ENCODE measurements at regions not wholly inside any gene's neighbourhood (a gene's known extent, or its start where the extent isn't known, plus 50 kb on each side); places are given as distances from the start of the nearest gene placed in this dataset.
A peak's percentile ranks its signal among the peaks of the same experiment; 100 is the strongest.
"Not testable (repeated sequence)": the region's sequence is repeated elsewhere in the genome, so short reads cannot be mapped to it uniquely, and the experiment has no call there.

DNA sequence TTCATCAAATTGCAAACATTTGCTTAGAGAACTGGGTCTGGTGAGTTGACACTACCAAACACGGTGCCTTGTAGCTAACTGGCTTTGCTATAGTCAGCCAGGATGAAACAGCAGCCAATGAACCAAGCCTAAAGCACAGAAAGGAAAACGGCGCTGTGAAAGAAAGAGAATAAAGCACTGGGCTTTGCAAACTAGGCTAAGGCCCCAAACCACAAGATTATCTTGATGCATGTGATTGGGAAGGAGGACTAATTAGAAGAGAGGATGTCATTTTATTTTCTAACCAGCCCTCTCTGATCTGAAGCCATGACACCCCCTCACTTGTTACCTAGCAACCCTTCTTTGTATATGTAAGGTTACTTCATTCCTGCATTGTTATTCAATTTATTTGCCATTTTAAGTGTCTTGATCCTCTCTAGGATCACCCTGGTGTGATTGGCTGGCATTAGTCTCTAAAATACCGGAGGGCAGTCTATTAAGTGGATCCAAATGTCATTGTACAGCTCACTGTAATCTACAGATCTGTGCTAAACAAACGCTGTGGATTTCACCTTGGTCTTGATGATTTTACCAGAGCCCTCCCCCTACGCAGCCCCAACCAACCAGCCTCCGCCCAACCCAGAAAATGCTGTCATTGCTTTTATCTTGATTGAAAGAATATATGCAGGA lies 395.4 kb upstream of the ACVR2A start:
- Mint-ChIP-seq H3K4me1 (peaks cover 6% of the 10 kb centered on the region), H3K36me3 (no peaks in the 10 kb centered on the region), H3K27ac (peak overlapping the region; percentile 52)

DNA sequence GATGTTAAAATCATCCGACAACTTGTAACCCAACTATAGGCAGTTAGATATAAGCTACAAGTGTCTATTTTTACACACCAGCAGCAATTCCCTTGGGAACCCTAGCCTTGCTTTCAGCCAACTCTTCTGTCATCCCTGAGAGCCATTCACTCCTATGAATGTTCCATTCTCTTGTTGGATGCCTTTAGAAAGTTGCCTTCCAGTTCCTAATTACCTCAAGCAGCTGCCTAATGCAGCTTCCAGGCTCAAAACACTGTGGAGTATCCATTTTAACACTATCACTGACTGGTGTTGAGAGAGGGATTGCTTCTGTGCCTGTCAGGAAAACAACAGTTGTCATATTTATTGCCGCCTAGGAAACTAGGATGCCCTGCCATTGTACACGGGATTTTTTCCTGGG lies 402.0 kb upstream of the ACVR2A start:
- no peak overlapping the region for H3K27ac Mint-ChIP-seq

More for the DNA sequence above, 395.4 kb upstream of the ACVR2A start:
- H3K9me3 Mint-ChIP-seq: no peaks in the 10 kb centered on the region
- no peak overlapping the region for H3K4me3 Mint-ChIP-seq
- H3K27me3 Mint-ChIP-seq: no peaks in the 10 kb centered on the region

DNA sequence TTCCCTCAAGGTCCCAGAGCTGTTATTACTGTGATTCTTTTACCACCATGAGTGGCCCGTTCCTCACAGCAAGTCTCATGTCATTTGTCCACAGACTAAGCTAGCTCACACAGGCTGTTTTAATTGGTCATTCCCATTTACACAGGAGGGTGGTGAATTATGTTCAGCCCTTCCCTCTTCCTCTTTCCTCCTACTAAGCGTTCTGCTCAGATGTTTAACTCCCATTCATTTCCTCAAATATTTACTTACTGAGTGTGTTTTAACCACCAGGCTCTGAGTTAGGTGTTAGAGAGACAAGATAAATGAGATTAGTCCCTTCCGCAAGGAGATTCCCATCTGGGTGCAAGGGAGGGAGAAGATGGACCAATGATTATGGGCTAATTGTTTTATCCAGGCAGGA lies 403.6 kb upstream of the ACVR2A start:
- H3K36me3 Mint-ChIP-seq: no peaks in the 10 kb centered on the region
- H3K4me3 Mint-ChIP-seq: no peak overlapping the region
- no peak overlapping the region for H3K27ac Mint-ChIP-seq
- H3K4me1 Mint-ChIP-seq: no peaks in the 10 kb centered on the region
- H3K27me3 Mint-ChIP-seq: no peaks in the 10 kb centered on the region
- no peaks in the 10 kb centered on the region for H3K9me3 Mint-ChIP-seq

More for the DNA sequence above, 402.0 kb upstream of the ACVR2A start:
- no peaks in the 10 kb centered on the region for H3K27me3 Mint-ChIP-seq
- no peak overlapping the region for H3K4me3 Mint-ChIP-seq
- no peaks in the 10 kb centered on the region for H3K9me3 Mint-ChIP-seq
- no peaks in the 10 kb centered on the region for H3K4me1 Mint-ChIP-seq
- H3K36me3 Mint-ChIP-seq: no peaks in the 10 kb centered on the region

DNA sequence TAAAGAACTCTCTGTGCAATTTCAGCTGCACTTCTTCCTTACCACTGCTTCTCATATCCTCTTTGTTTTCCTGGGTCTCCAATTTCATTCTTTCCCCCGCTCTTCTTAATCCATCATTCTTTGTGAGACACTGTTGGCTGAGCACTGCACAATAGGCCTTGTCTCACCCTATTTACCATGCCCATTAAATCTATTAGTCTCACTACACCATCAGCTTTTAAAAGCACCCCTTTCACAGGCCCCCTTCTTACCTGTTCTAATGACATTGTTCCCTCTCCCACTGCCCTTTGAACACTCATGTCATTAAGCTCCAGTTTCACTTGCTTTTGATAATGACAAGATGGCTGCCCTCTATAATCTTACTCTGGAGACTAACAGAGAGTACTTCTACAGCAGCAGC lies 404.1 kb upstream of the ACVR2A start:
- H3K27ac Mint-ChIP-seq: no peak overlapping the region
- H3K9me3 Mint-ChIP-seq: no peaks in the 10 kb centered on the region
- H3K4me3 Mint-ChIP-seq: no peak overlapping the region
- H3K27me3 Mint-ChIP-seq: no peaks in the 10 kb centered on the region
- H3K36me3 Mint-ChIP-seq: no peaks in the 10 kb centered on the region
- no peaks in the 10 kb centered on the region for H3K4me1 Mint-ChIP-seq

DNA sequence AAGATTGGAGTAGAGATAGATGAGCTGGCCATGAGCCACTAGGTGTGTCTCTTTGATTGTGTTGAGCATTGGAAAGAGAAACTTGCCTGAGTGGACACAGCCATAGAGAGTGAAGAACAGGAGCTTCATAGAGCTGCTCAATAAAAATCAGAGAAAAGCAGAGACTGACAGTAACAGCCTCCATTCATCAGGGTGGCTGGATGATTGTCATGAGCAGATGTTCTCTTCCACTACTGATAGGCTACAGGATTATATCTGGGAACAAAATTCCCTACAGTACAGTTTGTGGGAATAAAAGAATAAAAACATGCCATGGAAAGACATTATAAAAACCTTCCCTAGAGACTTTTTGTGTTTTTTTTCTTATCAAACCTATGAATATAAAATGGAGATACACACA lies 404.8 kb upstream of the ACVR2A start:
- H3K27ac Mint-ChIP-seq: no peak overlapping the region

DNA sequence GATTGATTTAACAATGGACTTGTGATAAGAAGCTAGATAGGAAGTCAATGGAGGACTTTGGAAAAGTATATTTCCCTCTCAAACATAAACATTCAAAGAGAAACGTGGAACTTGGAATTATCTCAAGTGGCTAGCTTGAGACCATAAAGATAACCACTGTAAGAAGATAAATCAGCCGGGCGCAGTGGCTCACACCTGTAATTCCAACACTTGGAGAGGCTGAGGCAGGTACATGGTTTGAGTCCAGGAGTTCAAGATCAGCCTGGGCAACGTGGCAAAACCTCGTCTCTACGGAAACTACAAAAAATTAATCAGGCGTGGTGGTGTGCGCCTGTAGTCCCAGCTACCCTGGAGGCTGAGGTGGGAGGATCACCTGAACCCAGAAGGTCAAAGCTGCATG lies 405.9 kb upstream of the ACVR2A start:
- Mint-ChIP-seq H3K27me3 (no peaks in the 10 kb centered on the region), H3K9me3 (no peaks in the 10 kb centered on the region), H3K4me3 (no peak overlapping the region), H3K27ac (no peak overlapping the region), H3K36me3 (no peaks in the 10 kb centered on the region), H3K4me1 (no peaks in the 10 kb centered on the region)

More for the DNA sequence above, 404.8 kb upstream of the ACVR2A start:
- no peaks in the 10 kb centered on the region for H3K36me3 Mint-ChIP-seq
- H3K4me3 Mint-ChIP-seq: no peak overlapping the region
- no peaks in the 10 kb centered on the region for H3K9me3 Mint-ChIP-seq
- no peaks in the 10 kb centered on the region for H3K4me1 Mint-ChIP-seq
- H3K27me3 Mint-ChIP-seq: no peaks in the 10 kb centered on the region

DNA sequence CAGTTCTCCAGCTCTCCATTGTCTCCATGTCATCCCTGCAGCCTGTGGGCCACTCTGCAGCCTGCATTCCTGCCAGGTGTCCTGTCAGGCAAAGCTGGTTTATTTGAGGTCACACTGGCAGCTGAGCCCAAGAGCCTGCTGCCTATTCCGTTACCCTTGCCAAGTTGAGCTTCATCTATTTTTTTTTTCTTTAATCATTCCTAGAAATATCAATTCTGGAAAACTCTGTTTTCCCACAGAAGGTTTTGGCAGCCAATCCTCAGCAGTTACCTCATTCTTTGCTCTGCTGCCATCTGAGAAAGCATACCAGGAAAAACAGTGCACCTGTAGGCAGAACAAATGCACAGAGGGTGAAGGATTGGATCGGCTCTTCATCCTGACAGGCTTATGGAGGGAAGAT lies 411.0 kb upstream of the ACVR2A start:
- Mint-ChIP-seq H3K4me3 (no peak overlapping the region), H3K27me3 (no peaks in the 10 kb centered on the region), H3K9me3 (no peaks in the 10 kb centered on the region), H3K36me3 (no peaks in the 10 kb centered on the region), H3K27ac (no peak overlapping the region), H3K4me1 (no peaks in the 10 kb centered on the region)

DNA sequence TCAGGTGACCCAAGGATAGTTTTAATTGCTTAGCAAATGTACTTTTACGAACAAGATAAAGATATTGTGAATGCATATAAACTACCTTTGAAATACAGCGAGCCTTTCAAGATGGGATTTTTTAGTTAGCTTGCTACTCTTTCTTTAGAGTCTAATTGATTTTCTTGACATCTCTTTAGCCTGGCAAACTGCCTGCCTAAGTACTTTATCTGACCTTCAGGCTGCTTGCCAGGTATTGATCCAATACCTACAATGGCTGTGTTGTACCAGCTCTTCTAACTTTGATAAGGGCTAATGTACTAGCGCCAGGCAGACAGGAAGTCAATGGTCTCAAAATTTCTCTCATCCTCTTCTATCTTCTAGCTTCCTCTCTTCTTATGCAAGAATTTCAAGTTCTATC lies 414.4 kb upstream of the ACVR2A start:
- Mint-ChIP-seq H3K9me3 (no peaks in the 10 kb centered on the region), H3K27ac (no peak overlapping the region), H3K4me1 (no peaks in the 10 kb centered on the region), H3K36me3 (no peaks in the 10 kb centered on the region), H3K4me3 (no peak overlapping the region), H3K27me3 (no peaks in the 10 kb centered on the region)

DNA sequence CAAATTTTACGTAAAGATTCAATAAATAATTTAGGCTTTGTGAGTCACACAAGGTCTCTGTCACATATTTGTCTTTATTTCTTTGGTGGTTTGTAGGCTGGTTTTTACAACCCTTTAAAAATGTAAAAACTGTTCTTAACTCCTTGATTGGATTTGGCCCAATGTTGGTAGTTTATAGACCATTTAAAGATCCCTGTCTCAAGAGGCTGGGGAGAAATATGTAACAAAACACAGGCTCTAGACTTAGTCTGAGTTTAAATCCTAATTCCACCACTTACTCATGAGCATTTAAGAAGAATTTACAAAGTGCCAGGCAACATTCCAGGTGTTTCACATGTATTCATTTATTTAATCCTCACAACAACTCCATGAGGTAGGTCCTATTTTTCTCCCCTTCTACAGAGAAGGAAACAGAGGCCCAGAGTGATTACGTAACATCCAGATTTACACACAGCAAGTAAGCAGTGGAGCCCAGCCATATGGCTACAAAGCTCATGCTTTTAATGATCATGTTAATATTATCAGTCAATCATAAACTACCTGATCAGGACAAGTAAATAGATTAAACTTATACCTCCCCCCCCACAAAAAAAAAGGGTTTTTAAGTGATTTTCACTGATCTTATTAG lies 416.6 kb upstream of the ACVR2A start:
- H3K27me3 Mint-ChIP-seq: no peaks in the 10 kb centered on the region
- no peaks in the 10 kb centered on the region for H3K9me3 Mint-ChIP-seq
- no peak overlapping the region for H3K27ac Mint-ChIP-seq
- no peaks in the 10 kb centered on the region for H3K36me3 Mint-ChIP-seq
- no peaks in the 10 kb centered on the region for H3K4me1 Mint-ChIP-seq
- H3K4me3 Mint-ChIP-seq: no peak overlapping the region

DNA sequence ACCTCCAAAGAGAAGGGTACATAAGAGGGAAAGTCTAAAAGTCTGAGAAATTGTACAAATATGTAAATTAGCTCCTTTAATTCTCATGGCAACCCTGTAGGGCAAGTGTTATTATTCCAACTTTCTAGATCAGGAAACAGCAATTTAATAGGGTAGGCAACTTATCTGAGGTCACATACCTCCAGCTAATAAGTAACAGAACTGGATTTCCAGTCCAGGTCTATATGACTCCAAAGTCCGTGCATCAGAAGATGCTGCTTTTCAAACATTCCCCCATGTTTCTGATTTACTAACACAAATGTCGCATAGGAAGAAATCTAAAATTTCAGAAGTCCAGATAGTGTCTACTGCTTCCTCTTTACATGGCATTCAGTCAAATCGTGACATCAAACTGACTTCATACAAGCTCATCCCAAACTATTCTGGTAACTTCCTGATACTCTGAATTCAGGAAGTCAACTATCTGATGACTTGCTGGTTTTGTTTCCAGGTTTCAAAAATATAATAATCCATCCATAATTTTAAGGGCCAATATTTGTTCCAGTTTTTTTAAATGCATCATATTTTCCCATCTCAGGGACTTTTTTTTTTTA lies 419.3 kb upstream of the ACVR2A start:
- no peak overlapping the region for H3K4me3 Mint-ChIP-seq

DNA sequence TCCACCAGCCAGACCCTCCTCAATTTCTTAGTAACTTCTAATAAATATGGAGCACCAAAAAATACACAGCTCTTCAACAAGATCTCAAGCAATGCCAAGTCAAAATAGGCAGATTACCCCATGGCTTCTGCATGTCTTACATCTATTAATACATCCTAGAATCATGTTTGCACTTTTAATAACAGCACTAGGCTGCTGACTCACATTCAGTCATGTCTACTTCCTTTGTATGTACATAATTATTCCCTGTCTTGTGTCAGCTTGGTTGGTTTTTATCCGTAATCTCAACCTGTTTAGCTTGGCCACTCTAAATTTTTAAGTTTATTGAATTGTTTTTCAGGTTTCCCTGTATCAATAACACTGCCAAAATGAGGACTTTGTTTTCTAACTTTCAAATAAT lies 420.1 kb upstream of the ACVR2A start:
- Mint-ChIP-seq H3K4me3 (no peak overlapping the region), H3K9me3 (no peaks in the 10 kb centered on the region), H3K4me1 (peaks cover 12% of the 10 kb centered on the region), H3K36me3 (no peaks in the 10 kb centered on the region), H3K27me3 (no peaks in the 10 kb centered on the region), H3K27ac (no peak overlapping the region)

More for the DNA sequence above, 419.3 kb upstream of the ACVR2A start:
- H3K27me3 Mint-ChIP-seq: no peaks in the 10 kb centered on the region
- no peak overlapping the region for H3K27ac Mint-ChIP-seq
- no peaks in the 10 kb centered on the region for H3K36me3 Mint-ChIP-seq
- peaks cover 5% of the 10 kb centered on the region for H3K4me1 Mint-ChIP-seq
- no peaks in the 10 kb centered on the region for H3K9me3 Mint-ChIP-seq

DNA sequence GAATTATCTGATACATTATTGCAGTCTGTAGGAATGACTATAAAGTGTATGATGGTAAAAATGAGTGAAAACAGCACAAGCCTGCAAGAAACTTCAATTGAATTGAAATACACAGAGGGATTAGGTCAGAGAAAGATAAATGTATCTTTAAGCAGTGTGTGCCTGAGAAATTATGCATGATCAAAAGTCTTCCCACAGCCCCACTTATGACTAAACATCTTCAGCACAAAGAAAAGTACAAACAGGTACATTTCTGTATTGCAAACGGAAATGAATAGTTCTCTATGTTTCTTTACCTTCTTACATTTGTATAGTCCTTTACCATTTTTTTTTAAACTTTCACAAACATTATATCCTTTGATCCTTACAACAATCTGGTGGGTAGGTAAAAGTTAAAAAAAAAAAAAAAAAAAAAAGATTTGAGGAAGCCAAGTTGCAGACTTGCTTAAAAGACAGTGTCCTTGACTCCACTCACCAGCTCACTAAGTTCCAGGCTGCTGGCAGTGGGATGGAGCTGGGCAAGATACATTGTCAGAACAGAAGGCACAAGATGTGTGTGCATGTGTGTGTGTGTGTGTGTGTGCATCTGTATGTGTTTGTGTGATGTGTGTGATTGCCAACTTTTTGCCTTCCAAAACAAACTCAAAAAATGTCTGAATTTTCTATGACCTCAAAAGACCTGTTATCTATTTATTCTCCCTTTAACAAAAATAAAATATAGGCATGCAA lies 423.7 kb upstream of the ACVR2A start:
- Mint-ChIP-seq H3K4me1 (peaks cover 13% of the 10 kb centered on the region), H3K4me3 (no peak overlapping the region), H3K9me3 (no peaks in the 10 kb centered on the region), H3K27ac (no peak overlapping the region), H3K36me3 (no peaks in the 10 kb centered on the region), H3K27me3 (no peaks in the 10 kb centered on the region)

DNA sequence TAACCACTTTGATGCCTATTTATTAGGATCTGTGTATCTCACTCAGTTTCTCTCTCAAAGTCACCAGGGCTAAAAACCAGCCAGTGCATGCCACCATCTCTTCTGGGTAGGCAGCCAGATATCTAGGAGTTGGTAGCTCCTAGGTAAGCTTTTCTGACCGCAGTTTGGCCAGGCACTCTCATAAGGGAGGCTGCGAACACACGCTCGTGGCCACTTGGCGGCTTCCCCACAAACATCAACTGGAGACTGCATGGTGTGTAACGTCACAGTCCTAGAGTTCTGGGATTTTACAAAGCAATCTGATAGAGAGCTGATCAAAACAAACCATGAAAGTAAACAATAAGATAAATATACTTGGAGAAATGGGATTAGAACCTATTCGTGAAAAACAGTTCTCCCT lies 424.3 kb upstream of the ACVR2A start:
- Mint-ChIP-seq H3K4me3 (no peak overlapping the region), H3K9me3 (no peaks in the 10 kb centered on the region), H3K27me3 (no peaks in the 10 kb centered on the region), H3K27ac (no peak overlapping the region), H3K4me1 (peaks cover 13% of the 10 kb centered on the region), H3K36me3 (no peaks in the 10 kb centered on the region)

DNA sequence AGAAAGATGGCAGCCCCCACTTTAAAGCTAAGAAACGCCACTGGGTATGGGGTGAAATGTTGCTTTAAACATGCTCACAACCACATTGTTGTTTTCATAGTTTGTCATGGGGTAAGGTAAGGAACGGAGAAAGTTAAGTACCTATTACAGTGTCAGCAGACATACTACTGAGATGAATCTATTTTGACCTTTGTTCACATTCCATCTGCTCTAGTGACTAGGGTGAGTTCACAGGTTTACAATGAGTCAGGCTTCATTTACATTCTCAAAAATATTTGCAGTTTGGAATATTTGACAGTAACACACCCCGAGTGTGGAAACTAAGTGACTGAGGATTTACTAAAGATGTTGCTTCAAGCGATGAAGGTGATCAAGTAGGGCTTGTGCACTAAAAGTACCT lies 428.7 kb upstream of the ACVR2A start:
- Mint-ChIP-seq H3K4me3 (no peak overlapping the region), H3K9me3 (peaks cover 10% of the 10 kb centered on the region), H3K27ac (no peak overlapping the region), H3K4me1 (peaks cover 13% of the 10 kb centered on the region), H3K27me3 (no peaks in the 10 kb centered on the region), H3K36me3 (no peaks in the 10 kb centered on the region)

DNA sequence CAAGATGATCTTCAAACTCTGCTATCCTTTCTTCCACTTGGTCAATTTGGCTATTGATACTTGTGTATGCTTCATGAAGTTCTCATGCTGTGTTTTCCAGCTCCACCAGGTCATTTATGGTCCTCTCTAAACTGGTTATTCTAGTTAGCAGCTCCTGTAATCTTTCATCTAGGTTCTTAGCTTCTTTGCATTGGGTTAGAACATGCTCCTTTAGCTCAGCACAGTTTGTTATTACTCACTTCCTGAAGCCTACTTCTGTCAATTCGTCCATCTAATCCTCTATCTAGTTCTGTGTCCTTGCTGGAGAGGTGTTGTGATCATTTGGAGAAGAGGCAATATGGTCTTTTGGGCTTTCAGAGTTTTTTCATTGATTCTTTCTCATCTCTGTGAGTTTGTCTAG lies 430.2 kb upstream of the ACVR2A start:
- not testable (repeated sequence) for H3K27me3 Mint-ChIP-seq, H3K4me1 Mint-ChIP-seq, H3K4me3 Mint-ChIP-seq, H3K36me3 Mint-ChIP-seq, H3K27ac Mint-ChIP-seq
- H3K9me3 Mint-ChIP-seq: peaks cover 10% of the 10 kb centered on the region

DNA sequence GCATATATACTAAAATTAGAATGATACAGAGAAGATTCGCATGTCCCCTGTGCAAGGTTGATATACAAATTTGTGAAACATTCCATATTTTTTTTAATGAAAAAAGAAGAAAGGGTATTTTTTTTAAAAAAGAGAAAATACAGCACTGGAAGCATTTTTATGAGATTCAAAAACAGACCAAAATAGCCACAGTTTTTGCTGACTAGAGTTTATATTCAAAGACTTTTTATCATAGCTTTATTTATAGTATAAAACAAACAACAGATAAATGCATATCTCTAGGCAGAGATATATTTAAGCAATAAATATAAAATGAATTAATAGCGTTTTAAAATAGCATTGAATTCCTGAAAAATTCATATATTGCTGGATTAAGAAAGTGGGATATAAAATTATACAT lies 436.5 kb upstream of the ACVR2A start:
- H3K9me3 Mint-ChIP-seq: no peaks in the 10 kb centered on the region

More for the DNA sequence above, 436.5 kb upstream of the ACVR2A start:
- Mint-ChIP-seq H3K4me1 (no peaks in the 10 kb centered on the region), H3K36me3 (no peaks in the 10 kb centered on the region), H3K27ac (no peak overlapping the region), H3K27me3 (peaks cover under 1% of the 10 kb centered on the region), H3K4me3 (no peak overlapping the region)

Measured in activated naive CD4-positive, alpha-beta T cell treated with anti-CD3 and anti-CD28 coated beads, Interleukin-2, amount 50 U/mL, for 24 hours (primary cell).